ENCODE measurements at regions not wholly inside any gene's neighbourhood (a gene's known extent, or its start where the extent isn't known, plus 50 kb on each side); places are given as distances from the start of the nearest gene placed in this dataset.

DNA sequence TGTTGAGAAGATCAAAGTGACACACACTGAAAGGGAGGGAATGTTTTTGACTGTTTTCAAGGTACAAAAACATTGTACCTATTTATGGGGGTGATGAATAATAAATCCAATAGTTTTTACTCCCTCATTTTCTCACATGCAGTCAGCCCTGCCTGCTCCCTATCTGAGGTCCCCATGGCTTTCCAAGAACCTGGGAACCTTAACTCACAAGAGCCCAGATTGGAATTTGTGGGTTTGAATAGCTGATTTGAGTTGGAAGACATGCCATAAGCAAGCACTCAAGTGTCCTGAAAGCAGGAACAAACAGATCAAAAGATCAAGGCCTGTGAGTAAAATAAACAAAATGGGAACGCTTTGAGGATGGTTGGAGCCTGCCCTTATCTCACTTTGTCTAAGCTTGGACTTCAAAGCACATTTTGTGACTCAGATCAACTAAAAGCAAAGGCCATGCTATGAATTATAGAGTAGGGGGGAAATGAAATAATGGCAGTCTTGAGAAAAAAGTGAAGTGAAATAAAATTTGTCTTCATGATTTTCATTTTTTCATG lies 136.6 kb downstream of the LYPLAL1 start:
- Mint-ChIP-seq H3K4me3 (no peak overlapping the region), H3K27me3 (no peaks in the 10 kb centered on the region)

DNA sequence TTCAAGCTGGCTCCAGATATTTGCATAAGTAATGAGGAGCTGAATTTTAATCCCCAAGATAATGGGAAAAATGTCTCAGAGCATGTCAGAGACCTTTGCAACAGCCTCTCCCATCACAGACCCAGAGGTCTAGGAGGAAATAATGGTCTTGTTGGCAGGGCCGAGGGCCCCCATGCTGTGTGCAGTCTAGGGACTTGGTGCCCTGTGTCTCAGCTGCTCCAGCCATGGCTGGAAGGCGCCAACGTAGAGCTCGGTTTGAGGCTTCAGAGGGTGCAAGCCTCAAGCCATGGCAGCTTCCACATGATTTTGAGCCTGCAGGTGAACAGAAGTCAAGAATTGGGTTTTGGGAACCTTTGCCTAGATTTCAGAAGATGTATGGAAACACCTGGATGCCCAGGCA lies 134.7 kb downstream of the LYPLAL1 start:
- Mint-ChIP-seq H3K36me3 (ENCODE audit: low read depth) (peaks cover 2% of the 10 kb centered on the region), H3K4me3 (no peak overlapping the region), H3K27ac (no peak overlapping the region), H3K27me3 (no peaks in the 10 kb centered on the region), H3K4me1 (no peaks in the 10 kb centered on the region)
- H3K9me3 ChIP-seq (ENCODE audit: control insufficient read depth, low read length, poor library complexity, severe bottlenecking): no peaks in the 10 kb centered on the region
- ATAC-seq (no peak), DNase-seq (no peak)

More for the DNA sequence above, 136.6 kb downstream of the LYPLAL1 start:
- Mint-ChIP-seq H3K4me1 (no peaks in the 10 kb centered on the region), H3K36me3 (ENCODE audit: low read depth) (peaks cover 2% of the 10 kb centered on the region), H3K27ac (no peak overlapping the region)
- DNase-seq (no peak), ATAC-seq (no peak)
- no peaks in the 10 kb centered on the region for H3K9me3 ChIP-seq (ENCODE audit: control insufficient read depth, low read length, poor library complexity, severe bottlenecking)

DNA sequence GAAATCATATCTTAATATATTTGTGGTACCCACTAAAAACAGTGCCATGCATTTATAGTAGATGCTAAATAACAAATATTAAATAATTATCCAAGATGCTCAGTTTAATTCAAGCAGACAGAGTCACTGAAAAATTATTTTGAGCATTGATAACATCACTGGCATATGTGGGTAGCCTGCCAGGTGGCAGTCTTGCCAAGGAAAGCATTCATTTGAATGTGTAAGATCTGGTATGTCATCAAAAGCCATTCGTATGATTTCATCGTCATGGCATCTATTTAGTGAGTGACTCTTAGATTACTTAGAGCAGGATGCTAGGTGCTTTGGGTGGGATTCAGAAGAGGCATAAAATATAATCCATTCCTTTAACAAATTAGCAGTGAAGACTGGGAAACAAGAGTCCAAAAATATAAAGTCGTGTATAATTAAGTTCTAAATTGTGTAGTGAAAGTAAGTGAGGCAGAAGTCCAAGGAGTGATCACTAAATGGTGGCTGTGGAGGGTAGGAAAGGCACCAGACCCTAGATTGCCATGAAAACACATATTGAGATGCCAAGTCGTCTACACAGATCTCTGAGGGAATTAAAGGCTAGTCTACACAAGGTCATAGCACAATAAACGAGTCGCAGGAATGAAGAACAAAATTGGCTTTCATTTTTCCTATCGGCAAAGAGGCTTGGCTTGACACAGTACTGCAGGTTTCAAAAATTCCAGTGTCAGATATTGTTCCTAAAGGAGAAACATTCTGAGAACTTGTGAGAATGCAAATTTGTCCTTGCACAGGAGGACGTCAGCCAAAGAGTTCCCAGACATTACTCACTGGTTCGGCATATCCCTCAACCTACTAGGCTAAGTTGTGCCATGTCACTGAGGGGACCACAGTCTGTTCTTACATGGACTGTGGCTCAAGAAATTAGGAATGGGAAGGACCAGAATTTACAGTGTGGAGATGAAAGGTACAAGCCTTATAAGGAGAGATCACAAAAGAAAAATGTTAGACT lies 130.8 kb downstream of the LYPLAL1 start:
- H3K4me1 Mint-ChIP-seq: no peaks in the 10 kb centered on the region
- no peaks in the 10 kb centered on the region for H3K27me3 Mint-ChIP-seq
- DNase-seq (no peak), ATAC-seq (no peak)
- H3K9me3 ChIP-seq (ENCODE audit: control insufficient read depth, low read length, poor library complexity, severe bottlenecking): no peaks in the 10 kb centered on the region
- H3K27ac Mint-ChIP-seq: no peak overlapping the region
- H3K4me3 Mint-ChIP-seq: no peak overlapping the region
- no peaks in the 10 kb centered on the region for H3K36me3 Mint-ChIP-seq (ENCODE audit: low read depth)

DNA sequence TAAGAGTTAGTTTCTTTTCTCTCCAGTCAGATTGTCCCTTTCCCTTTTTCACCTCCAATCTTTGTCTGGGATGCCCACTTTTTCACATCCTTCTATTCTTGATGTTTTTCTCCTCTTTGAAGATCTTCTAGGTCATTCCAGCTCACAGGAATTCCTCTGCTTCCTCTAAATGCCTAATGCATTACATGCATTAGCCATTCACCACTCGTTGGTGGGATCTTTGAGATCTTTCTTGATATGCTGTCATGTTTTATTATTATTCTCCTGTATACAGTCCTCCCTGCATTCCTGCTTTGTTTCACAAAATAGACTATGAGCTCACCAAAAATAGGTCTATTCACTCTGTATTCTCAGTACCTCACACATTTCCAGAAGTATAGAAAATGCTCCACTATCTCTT lies 129.0 kb downstream of the LYPLAL1 start:
- Mint-ChIP-seq H3K4me3 (no peak overlapping the region), H3K4me1 (no peaks in the 10 kb centered on the region), H3K36me3 (ENCODE audit: low read depth) (no peaks in the 10 kb centered on the region), H3K27ac (no peak overlapping the region), H3K27me3 (no peaks in the 10 kb centered on the region)
- H3K9me3 ChIP-seq (ENCODE audit: control insufficient read depth, low read length, poor library complexity, severe bottlenecking): no peaks in the 10 kb centered on the region
- ATAC-seq (no peak), DNase-seq (no peak)

DNA sequence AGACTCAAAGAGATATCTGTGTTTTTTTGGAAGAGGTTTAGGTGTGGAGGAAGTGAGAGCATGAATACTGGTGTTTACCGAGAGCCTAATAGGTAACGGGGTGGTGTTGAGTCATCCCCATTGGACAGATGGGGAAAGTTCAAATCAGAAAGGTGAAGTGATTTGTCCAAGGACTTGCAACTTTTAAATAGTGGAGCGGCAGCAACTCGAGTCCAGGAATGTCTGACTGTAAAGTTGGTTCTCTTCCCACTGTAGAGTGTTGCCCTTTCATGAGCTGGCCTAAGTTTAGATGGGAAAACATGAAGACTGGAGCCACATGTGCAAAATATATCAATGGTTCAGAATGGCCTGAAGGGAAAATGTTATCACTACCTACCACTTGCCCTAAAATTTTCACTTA lies 125.7 kb downstream of the LYPLAL1 start:
- Mint-ChIP-seq H3K4me1 (no peaks in the 10 kb centered on the region), H3K36me3 (ENCODE audit: low read depth) (no peaks in the 10 kb centered on the region), H3K27ac (no peak overlapping the region), H3K27me3 (no peaks in the 10 kb centered on the region), H3K4me3 (no peak overlapping the region)
- DNase-seq (no peak), ATAC-seq (no peak)
- no peaks in the 10 kb centered on the region for H3K9me3 ChIP-seq (ENCODE audit: control insufficient read depth, low read length, poor library complexity, severe bottlenecking)

DNA sequence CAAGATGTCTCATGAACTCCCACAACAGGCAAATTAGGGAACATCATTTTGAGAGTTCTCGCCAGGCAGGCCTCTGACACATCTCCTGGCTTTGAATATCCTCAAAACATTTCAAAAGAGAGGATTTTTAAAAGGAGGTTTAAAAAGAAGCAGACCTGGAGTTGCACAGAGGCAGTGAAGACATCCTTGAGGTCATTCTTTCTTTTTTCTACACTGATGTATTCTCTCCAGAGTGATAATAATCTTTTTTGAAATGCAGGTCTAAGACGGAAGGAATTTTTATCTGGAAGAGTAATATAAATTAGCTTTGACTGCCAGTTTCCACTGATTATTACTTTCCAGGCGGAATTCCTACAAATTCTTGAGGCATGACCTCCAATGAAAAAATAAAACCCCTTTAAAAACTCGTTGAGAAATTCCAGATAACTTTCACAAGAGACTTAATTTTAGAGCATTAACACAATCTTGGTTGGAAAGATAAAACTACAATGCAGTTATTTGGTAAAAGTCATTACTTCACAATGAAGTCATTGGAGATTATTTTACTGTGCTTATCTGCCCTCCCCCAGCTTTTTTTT lies 125.0 kb downstream of the LYPLAL1 start:
- DNase-seq (no peak), ATAC-seq (no peak)
- H3K27me3 Mint-ChIP-seq: no peaks in the 10 kb centered on the region
- H3K36me3 Mint-ChIP-seq (ENCODE audit: low read depth): no peaks in the 10 kb centered on the region
- H3K9me3 ChIP-seq (ENCODE audit: control insufficient read depth, low read length, poor library complexity, severe bottlenecking): no peaks in the 10 kb centered on the region
- no peak overlapping the region for H3K4me3 Mint-ChIP-seq
- H3K4me1 Mint-ChIP-seq: no peaks in the 10 kb centered on the region
- no peak overlapping the region for H3K27ac Mint-ChIP-seq

DNA sequence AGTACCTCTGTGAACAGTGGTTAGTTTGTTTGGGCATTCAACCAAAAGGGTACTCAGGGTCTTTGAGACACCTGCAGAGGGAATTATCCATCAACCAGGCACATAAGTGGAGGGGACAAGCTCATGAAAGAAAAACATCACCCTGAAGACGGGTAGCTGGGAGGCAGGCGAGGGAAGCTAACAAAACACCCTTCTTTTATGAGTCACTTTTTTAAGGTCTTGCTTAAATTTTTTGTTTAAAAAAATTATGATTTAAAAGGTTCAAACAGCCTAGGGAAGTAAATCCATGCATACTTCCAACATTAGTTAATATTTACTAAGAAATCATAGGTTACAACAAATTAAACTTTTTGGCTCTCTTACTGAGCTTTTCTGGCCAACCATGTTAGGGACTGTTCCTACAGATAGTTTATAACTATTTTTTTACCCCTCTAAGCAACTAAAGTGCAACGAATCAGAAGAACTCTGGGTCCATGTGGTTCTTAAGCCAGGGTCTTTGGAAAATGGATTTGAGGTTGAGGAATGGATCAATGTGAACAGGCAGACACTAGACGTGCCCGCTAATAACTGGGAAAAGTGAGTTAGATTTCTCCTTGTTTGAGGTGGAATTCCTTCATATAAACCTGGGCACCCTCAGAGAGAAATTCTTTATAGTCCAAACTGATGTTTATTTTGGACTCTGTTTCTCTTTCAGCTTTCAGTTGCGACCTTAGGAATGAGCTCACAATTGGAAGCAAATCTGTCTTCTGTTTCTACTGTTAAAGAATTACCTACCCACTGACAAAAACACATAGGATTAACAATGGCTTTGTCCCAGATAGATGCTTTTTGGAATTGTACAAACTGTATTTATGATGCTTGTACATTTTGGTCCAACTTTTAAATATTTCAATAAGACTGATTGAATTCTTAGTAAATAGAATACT lies 123.0 kb downstream of the LYPLAL1 start:
- H3K4me3 Mint-ChIP-seq: no peak overlapping the region
- H3K36me3 Mint-ChIP-seq (ENCODE audit: low read depth): no peaks in the 10 kb centered on the region
- peaks cover 6% of the 10 kb centered on the region for H3K27me3 Mint-ChIP-seq
- no peaks in the 10 kb centered on the region for H3K4me1 Mint-ChIP-seq
- no peaks in the 10 kb centered on the region for H3K9me3 ChIP-seq (ENCODE audit: control insufficient read depth, low read length, poor library complexity, severe bottlenecking)
- DNase-seq: no peak
- no peak for ATAC-seq
- H3K27ac Mint-ChIP-seq: no peak overlapping the region

DNA sequence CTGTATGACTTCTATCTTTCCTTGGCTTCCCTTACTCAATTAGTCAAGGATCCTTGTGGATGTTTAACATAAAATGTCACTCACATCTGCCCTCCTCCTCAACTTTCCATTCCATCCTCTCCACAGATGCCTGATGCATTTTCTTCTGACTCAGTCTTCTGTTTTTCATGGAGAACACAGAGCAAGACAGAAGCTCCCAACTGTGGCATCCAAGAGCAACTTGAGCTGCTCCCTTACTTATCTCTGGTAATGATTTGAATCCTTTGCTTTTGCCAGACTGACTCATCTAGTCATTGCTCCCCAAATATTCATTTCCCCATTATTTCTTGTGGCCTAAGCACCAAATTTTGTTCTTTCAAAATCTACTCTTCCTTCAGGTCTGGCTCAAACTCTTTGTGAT lies 120.6 kb downstream of the LYPLAL1 start:
- DNase-seq: no peak
- no peak overlapping the region for H3K4me3 Mint-ChIP-seq
- no peak overlapping the region for H3K27ac Mint-ChIP-seq
- peaks cover 6% of the 10 kb centered on the region for H3K27me3 Mint-ChIP-seq
- no peaks in the 10 kb centered on the region for H3K9me3 ChIP-seq (ENCODE audit: control insufficient read depth, low read length, poor library complexity, severe bottlenecking)
- no peaks in the 10 kb centered on the region for H3K36me3 Mint-ChIP-seq (ENCODE audit: low read depth)
- H3K4me1 Mint-ChIP-seq: no peaks in the 10 kb centered on the region
- ATAC-seq: no peak

DNA sequence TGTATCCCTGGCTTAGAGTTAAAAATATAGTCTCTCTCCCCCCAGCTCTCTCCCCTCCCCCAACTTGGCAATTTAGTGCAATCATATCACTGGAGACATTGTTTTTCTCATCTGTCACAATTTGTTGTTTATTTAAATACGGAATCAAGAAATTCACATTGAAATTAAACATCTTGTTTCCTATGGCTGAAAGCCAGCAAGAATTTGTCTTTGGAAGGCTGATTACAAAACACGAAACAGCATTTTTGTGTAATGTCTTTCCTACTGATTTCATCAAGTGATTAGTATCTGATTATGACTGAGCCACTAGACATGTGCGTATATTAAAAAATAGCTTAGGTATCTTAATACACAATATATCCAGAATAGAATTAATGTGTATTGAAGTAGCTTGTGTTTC lies 119.7 kb downstream of the LYPLAL1 start:
- ATAC-seq (no peak), DNase-seq (no peak)
- no peaks in the 10 kb centered on the region for H3K9me3 ChIP-seq (ENCODE audit: control insufficient read depth, low read length, poor library complexity, severe bottlenecking)
- Mint-ChIP-seq H3K36me3 (ENCODE audit: low read depth) (no peaks in the 10 kb centered on the region), H3K27me3 (peaks cover 6% of the 10 kb centered on the region), H3K27ac (no peak overlapping the region), H3K4me3 (no peak overlapping the region), H3K4me1 (no peaks in the 10 kb centered on the region)

DNA sequence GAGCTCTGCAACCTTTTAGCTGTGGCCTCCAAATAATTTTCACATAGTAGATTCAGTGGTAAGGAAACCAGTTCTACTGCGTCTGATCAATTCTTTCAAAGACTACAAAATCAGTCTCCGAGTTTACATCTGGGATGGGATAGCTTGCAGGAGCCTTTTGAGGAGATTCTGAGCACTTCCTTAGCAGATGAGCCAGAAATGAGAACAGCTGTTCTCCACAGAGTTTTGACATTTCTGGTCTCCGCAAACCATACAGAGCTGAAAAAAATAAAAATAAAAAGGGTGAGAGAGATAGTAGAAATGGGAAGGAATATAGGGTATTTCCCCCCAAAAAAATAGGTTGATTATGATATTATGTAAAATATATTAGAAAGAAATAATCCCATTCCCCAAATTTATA lies 119.3 kb downstream of the LYPLAL1 start:
- H3K27me3 Mint-ChIP-seq: peaks cover 6% of the 10 kb centered on the region
- H3K9me3 ChIP-seq (ENCODE audit: control insufficient read depth, low read length, poor library complexity, severe bottlenecking): no peaks in the 10 kb centered on the region
- DNase-seq (no peak), ATAC-seq (no peak)
- H3K27ac Mint-ChIP-seq: no peak overlapping the region
- no peak overlapping the region for H3K4me3 Mint-ChIP-seq
- no peaks in the 10 kb centered on the region for H3K4me1 Mint-ChIP-seq
- H3K36me3 Mint-ChIP-seq (ENCODE audit: low read depth): no peaks in the 10 kb centered on the region

DNA sequence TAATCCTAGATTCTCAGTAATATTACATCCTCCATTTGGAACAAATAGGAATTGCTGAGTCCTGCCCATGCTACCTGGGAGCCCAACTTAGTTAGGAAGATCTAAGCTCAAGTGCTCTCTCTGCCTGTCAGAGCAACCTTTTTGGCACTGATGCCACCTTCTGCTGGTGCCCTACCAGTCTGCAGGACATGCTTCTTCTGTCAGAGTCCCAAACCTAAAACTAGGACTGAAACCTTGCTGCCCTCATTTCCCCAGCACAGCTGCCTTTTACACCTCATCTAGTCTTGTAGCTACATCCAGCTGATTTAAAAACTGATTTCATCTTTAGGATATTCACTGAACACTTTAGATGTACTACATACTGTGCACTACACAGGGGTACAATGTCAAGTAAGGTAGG lies 118.7 kb downstream of the LYPLAL1 start:
- Mint-ChIP-seq H3K27ac (no peak overlapping the region), H3K27me3 (peaks cover 6% of the 10 kb centered on the region), H3K36me3 (ENCODE audit: low read depth) (no peaks in the 10 kb centered on the region), H3K4me3 (no peak overlapping the region), H3K4me1 (no peaks in the 10 kb centered on the region)
- H3K9me3 ChIP-seq (ENCODE audit: control insufficient read depth, low read length, poor library complexity, severe bottlenecking): no peaks in the 10 kb centered on the region
- ATAC-seq: no peak
- no peak for DNase-seq

DNA sequence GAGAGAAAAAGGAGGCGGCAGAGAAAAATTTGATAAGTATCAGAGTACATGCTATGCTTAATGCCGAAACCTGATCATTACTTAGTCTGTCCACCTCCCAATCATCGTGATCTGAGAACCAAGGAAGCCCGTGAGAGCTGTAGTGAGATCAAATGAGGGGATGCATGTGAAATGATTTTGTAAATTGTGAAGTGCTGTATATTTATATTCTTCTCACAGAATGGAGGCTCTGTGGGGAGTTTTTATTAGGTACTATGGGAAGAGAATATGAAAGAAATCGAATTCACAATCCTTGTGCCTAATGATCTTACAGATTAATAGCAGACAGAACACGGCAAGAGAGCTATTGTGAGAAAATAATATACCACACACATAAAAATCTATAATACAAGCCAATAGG lies 115.5 kb downstream of the LYPLAL1 start:
- H3K27ac Mint-ChIP-seq: no peak overlapping the region
- H3K27me3 Mint-ChIP-seq: peaks cover 6% of the 10 kb centered on the region
- no peak overlapping the region for H3K4me3 Mint-ChIP-seq
- ATAC-seq (no peak), DNase-seq (no peak)
- no peaks in the 10 kb centered on the region for H3K4me1 Mint-ChIP-seq
- no peaks in the 10 kb centered on the region for H3K9me3 ChIP-seq (ENCODE audit: control insufficient read depth, low read length, poor library complexity, severe bottlenecking)
- H3K36me3 Mint-ChIP-seq (ENCODE audit: low read depth): no peaks in the 10 kb centered on the region

DNA sequence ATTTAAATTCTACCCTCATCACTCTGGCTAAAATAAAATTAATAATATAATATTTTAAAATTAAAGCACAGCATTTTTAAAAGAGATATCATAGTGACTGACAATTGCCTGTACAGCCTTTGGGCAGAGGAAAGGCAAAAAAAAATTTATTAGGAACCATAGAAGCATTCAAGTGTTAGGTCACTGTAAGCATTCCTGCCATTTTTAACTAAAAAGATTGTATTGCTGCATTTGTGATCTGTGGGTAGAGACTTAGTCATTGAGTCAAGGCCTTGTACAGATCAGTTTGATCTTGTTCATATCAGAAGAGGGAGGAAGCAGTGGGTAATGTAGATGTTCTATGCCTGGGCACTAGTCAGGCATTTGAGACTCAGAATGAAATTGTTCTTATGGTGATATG lies 109.9 kb downstream of the LYPLAL1 start:
- DNase-seq (no peak), ATAC-seq (no peak)
- H3K9me3 ChIP-seq (ENCODE audit: control insufficient read depth, low read length, poor library complexity, severe bottlenecking): no peaks in the 10 kb centered on the region
- H3K27ac Mint-ChIP-seq: no peak overlapping the region
- H3K27me3 Mint-ChIP-seq: no peaks in the 10 kb centered on the region
- H3K4me3 Mint-ChIP-seq: no peak overlapping the region
- no peaks in the 10 kb centered on the region for H3K36me3 Mint-ChIP-seq (ENCODE audit: low read depth)
- no peaks in the 10 kb centered on the region for H3K4me1 Mint-ChIP-seq

Measured in T-helper 17 cell (primary cell).